ENCODE measurements at regions not wholly inside any gene's neighbourhood (a gene's known extent, or its start where the extent isn't known, plus 50 kb on each side); places are given as distances from the start of the nearest gene placed in this dataset.
"Not testable (repeated sequence)": the region's sequence is repeated elsewhere in the genome, so short reads cannot be mapped to it uniquely, and the experiment has no call there.

GRCh38 chr3:181183764-181184163 lies 194.2 kb upstream of the DNAJC19 start:
- no peak for TF ChIP-seq CTCF (conservative IDR thresholded peaks at IDR 0.05; ENCODE audit: low read depth, low read length)
- H3K4me3 ChIP-seq (ENCODE audit: low read depth, low read length) = no peak overlapping the region
- no peak for DNase-seq (ENCODE audit: low read depth)

GRCh38 chr3:181183057-181183456 lies 193.5 kb upstream of the DNAJC19 start:
- DNase-seq (ENCODE audit: low read depth); H3K4me3 ChIP-seq (ENCODE audit: low read depth, low read length): not testable (repeated sequence)

- no peak for DNase-seq (ENCODE audit: low read depth)
- H3K4me3 ChIP-seq (ENCODE audit: low read depth, low read length) = no peak overlapping the region
- TF ChIP-seq CTCF (conservative IDR thresholded peaks at IDR 0.05; ENCODE audit: low read depth, low read length) = no peak
These were observed 189.5 kb upstream of the DNAJC19 start for GRCh38 chr3:181178991-181179390.

GRCh38 chr3:181176601-181177000 lies 187.1 kb upstream of the DNAJC19 start:
- DNase-seq (ENCODE audit: low read depth) = peak; percentile 53
- H3K4me3 ChIP-seq (ENCODE audit: low read depth, low read length) = no peak overlapping the region
- peak; percentile 71 for TF ChIP-seq CTCF (conservative IDR thresholded peaks at IDR 0.05; ENCODE audit: low read depth, low read length)

- no peak for DNase-seq (ENCODE audit: low read depth)
- H3K4me3 ChIP-seq (ENCODE audit: low read depth, low read length) = no peak overlapping the region
- no peak for TF ChIP-seq CTCF (conservative IDR thresholded peaks at IDR 0.05; ENCODE audit: low read depth, low read length)
These were observed 185.2 kb upstream of the DNAJC19 start for GRCh38 chr3:181174676-181175233.

GRCh38 chr3:181174022-181174421 lies 184.5 kb upstream of the DNAJC19 start:
- no peak for DNase-seq (ENCODE audit: low read depth)
- TF ChIP-seq CTCF (conservative IDR thresholded peaks at IDR 0.05; ENCODE audit: low read depth, low read length) = no peak

GRCh38 chr3:181173227-181173626 lies 183.7 kb upstream of the DNAJC19 start:
- no peak overlapping the region for H3K4me3 ChIP-seq (ENCODE audit: low read depth, low read length)
- no peak for DNase-seq (ENCODE audit: low read depth)
- TF ChIP-seq CTCF (conservative IDR thresholded peaks at IDR 0.05; ENCODE audit: low read depth, low read length) = no peak

More at GRCh38 chr3:181174022-181174421, 184.5 kb upstream of the DNAJC19 start:
- no peak overlapping the region for H3K4me3 ChIP-seq (ENCODE audit: low read depth, low read length)
